ENCODE measurements at regions not wholly inside any gene's neighbourhood (a gene's known extent, or its start where the extent isn't known, plus 50 kb on each side); places are given as distances from the start of the nearest gene placed in this dataset.

GRCh38 chr13:27005556-27005955 lies 166.1 kb downstream of the USP12 start (continued):
- TF ChIP-seq CTCF (IDR thresholded peaks at IDR 0.05 in 2 of 3, conservative IDR thresholded peaks at IDR 0.05 in 1 of 3; ENCODE audit: control insufficient read depth in 2 of 3, extremely low read depth in 1 of 3, insufficient read depth in 1 of 3, low read depth in 3 of 3, low read length in 3 of 3), result no peak
- TF ChIP-seq NR2C1 (IDR thresholded peaks at IDR 0.05), result no peak

GRCh38 chr13:27004866-27005265 lies 166.7 kb downstream of the USP12 start:
- ChIA-PET CTCF (no interaction called here), POLR2A (no interaction called here), SMC1A (ENCODE audit: uncharacterized antibody, unreplicated experiment) (no interaction called here), RAD21 (ENCODE audit: unreplicated experiment) (no interaction called here)
- BruUV-seq (replicated peaks), result no TSS peak
- TF ChIP-seq SIX5 (IDR thresholded peaks at IDR 0.05; ENCODE audit: low read depth, low read length, severe bottlenecking), result no peak
- no peak for TF ChIP-seq LARP7 (IDR thresholded peaks at IDR 0.05)
- TF ChIP-seq PKNOX1 (IDR thresholded peaks at IDR 0.05), result no peak
- TF ChIP-seq PBX3 (IDR thresholded peaks at IDR 0.05; ENCODE audit: insufficient replicate concordance, low read depth, low read length), result no peak
- no peak for TF ChIP-seq CEBPB (IDR thresholded peaks at IDR 0.05; ENCODE audit: borderline replicate concordance in 1 of 2, low read depth in 2 of 2, low read length in 2 of 2)
- TF ChIP-seq FOS (IDR thresholded peaks at IDR 0.05; ENCODE audit: borderline replicate concordance, extremely low read depth, insufficient read length), result no peak
- TF ChIP-seq RELA (IDR thresholded peaks at IDR 0.05; ENCODE audit: borderline replicate concordance, partially characterized antibody), result no peak
- no peak for TF ChIP-seq ZNF274 (IDR thresholded peaks at IDR 0.05; ENCODE audit: insufficient read depth, insufficient read length)
- TF ChIP-seq ATF3 (IDR thresholded peaks at IDR 0.05; ENCODE audit: borderline replicate concordance, extremely low read depth, low read depth, low read length), result no peak
- Histone ChIP-seq H3K9ac (ENCODE audit: control insufficient read depth, insufficient read depth, low read length) (no peak overlapping the region), H3K4me3 (no peak overlapping the region), H3K79me2 (ENCODE audit: control insufficient read depth, insufficient read depth, low read length) (no peaks in the 10 kb centered on the region), H3K27ac (ENCODE audit: control insufficient read depth, insufficient read depth) (no peak overlapping the region), H3K4me2 (ENCODE audit: control insufficient read depth, insufficient read depth) (no peak overlapping the region), H3K36me3 (ENCODE audit: control insufficient read depth in 2 of 2, insufficient read depth in 2 of 2, low read length in 1 of 2) (no peaks in the 10 kb centered on the region), H3K9me3 (replicated peaks; ENCODE audit: control insufficient read depth, insufficient read depth, low read length) (no peaks in the 10 kb centered on the region), H3K27me3 (replicated peaks in 1 of 2; ENCODE audit: control insufficient read depth in 2 of 2, insufficient read depth in 2 of 2, low read length in 1 of 2) (peaks cover 7 to 10% of the 10 kb centered on the region in 2 experiments), H3K4me1 (ENCODE audit: control insufficient read depth, insufficient read depth, low read length) (no peaks in the 10 kb centered on the region), H4K20me1 (ENCODE audit: control insufficient read depth, insufficient read depth) (no peaks in the 10 kb centered on the region), H2AFZ (ENCODE audit: control insufficient read depth, low read depth, low read length) (no peak overlapping the region)
- intact Hi-C loops (cut with micrococcal nuclease; ENCODE audit: unreplicated experiment) (no loop called here), in situ Hi-C loops (cut with MboI) (no loop called here)
- FAIRE-seq (no peak), DNase-seq (ENCODE audit: low read depth, low spot score) (no peak), ATAC-seq (no peak)
- WGBS (ENCODE audit: insufficient coverage, insufficient replicate concordance, low lambda C conversion rate, missing lambda C conversion rate), result 42% methylated on average over 5 of the region's 5 CpGs

All from GM12878 (cell line).